SW 1271 (cell line): ENCODE measurements at regions not wholly inside any gene's neighbourhood (a gene's known extent, or its start where the extent isn't known, plus 50 kb on each side); places are given as distances from the start of the nearest gene placed in this dataset.

Experiments used
- DNase-seq, 2 experiments: peaks; one replicate each; lab custom pipeline; 2025; lab: John Stamatoyannopoulos, UW

GRCh38 chr10:43958964-43959363 lies 310.3 kb upstream of the ZNF32 start:
- DNase-seq: no peak

- no peak for DNase-seq
These were observed 309.4 kb upstream of the ZNF32 start for GRCh38 chr10:43958071-43958432.

- no peak for DNase-seq
These were observed 308.8 kb upstream of the ZNF32 start for GRCh38 chr10:43957267-43958070.

- DNase-seq: no peak
These were observed 307.3 kb upstream of the ZNF32 start for GRCh38 chr10:43955978-43956377.

GRCh38 chr10:43955002-43955596 lies 306.4 kb upstream of the ZNF32 start:
- no peak for DNase-seq

- DNase-seq: no peak
These were observed 305.0 kb upstream of the ZNF32 start for GRCh38 chr10:43953672-43954071.

- no peak for DNase-seq
These were observed 304.1 kb upstream of the ZNF32 start for GRCh38 chr10:43952760-43953159.

- no peak for DNase-seq
These were observed 300.7 kb upstream of the ZNF32 start for GRCh38 chr10:43949351-43949750.

GRCh38 chr10:43946445-43946844 lies 297.8 kb upstream of the ZNF32 start:
- DNase-seq: no peak

- no peak for DNase-seq
These were observed 297.2 kb upstream of the ZNF32 start for GRCh38 chr10:43945908-43946307.

- DNase-seq: no peak
These were observed 296.5 kb upstream of the ZNF32 start for GRCh38 chr10:43945094-43945730.

GRCh38 chr10:43944381-43945093 lies 295.9 kb upstream of the ZNF32 start:
- no peak for DNase-seq

GRCh38 chr10:43943818-43944360 lies 295.2 kb upstream of the ZNF32 start:
- no peak for DNase-seq

GRCh38 chr10:43943119-43943817 lies 294.6 kb upstream of the ZNF32 start:
- DNase-seq: no peak

GRCh38 chr10:43942096-43942850 lies 293.6 kb upstream of the ZNF32 start:
- no peak for DNase-seq

GRCh38 chr10:43940898-43941837 lies 292.5 kb upstream of the ZNF32 start:
- DNase-seq: no peak

GRCh38 chr10:43939939-43940820 lies 291.5 kb upstream of the ZNF32 start:
- no peak for DNase-seq

- no peak for DNase-seq
These were observed 290.8 kb upstream of the ZNF32 start for GRCh38 chr10:43939389-43939938.

GRCh38 chr10:43938810-43939209 lies 290.1 kb upstream of the ZNF32 start:
- no peak for DNase-seq
